ENCODE measurements at regions not wholly inside any gene's neighbourhood (a gene's known extent, or its start where the extent isn't known, plus 50 kb on each side); places are given as distances from the start of the nearest gene placed in this dataset.

- TF ChIP-seq CTCF (IDR thresholded peaks at IDR 0.05) (no peak), POLR2A (IDR thresholded peaks at IDR 0.05) (no peak)
Measured at GRCh38 chr12:118625050-118625675, 248.8 kb downstream of the SUDS3 start.
